ENCODE measurements at regions not wholly inside any gene's neighbourhood (a gene's known extent, or its start where the extent isn't known, plus 50 kb on each side); places are given as distances from the start of the nearest gene placed in this dataset.

DNA sequence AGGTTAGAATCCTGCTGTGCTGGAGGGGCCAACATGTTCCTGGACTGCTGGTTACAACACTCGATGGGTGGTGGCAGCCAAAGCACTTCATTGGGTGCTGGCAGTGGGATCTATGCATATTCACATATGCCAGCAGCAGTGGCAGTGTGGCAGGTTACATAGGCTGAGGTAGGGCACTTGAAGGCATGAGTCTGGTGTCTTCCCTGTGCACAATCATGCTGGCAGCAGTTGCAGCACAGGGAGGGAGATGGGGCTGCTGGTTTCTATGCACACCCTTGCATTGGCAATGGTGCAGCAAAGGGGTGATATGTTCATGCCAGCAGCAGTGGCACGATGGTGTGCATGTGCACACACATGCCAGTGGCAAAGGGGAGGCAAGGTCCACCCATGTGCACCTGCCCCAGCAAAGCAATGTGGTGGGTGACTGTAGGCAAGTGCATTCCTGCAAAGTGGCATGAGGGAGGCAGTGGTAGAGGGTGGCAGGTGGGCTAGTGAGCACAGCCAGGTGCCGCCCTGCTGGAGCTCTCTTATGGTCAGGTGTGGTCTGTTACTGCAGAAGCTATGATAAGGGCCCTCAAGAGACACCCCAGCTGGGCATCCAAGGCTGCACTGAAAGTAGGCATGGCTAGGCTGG lies 356.2 kb upstream of the STEAP1 start:
- Histone ChIP-seq H3K27ac (ENCODE audit: poor library complexity, severe bottlenecking) (no peak overlapping the region), H3K27me3 (ENCODE audit: insufficient read depth, poor library complexity, severe bottlenecking) (no peaks in the 10 kb centered on the region), H3K4me3 (ENCODE audit: severe bottlenecking) (no peak overlapping the region), H3K36me3 (ENCODE audit: low read depth) (no peaks in the 10 kb centered on the region), H3K4me1 (ENCODE audit: insufficient read depth, poor library complexity, severe bottlenecking) (no peaks in the 10 kb centered on the region), H3K9me3 (ENCODE audit: severe bottlenecking) (no peaks in the 10 kb centered on the region)
- DNase-seq (ENCODE audit: low spot score) (no peak), ATAC-seq (ENCODE audit: low read depth) (no peak)
- TF ChIP-seq, protein P1, sequence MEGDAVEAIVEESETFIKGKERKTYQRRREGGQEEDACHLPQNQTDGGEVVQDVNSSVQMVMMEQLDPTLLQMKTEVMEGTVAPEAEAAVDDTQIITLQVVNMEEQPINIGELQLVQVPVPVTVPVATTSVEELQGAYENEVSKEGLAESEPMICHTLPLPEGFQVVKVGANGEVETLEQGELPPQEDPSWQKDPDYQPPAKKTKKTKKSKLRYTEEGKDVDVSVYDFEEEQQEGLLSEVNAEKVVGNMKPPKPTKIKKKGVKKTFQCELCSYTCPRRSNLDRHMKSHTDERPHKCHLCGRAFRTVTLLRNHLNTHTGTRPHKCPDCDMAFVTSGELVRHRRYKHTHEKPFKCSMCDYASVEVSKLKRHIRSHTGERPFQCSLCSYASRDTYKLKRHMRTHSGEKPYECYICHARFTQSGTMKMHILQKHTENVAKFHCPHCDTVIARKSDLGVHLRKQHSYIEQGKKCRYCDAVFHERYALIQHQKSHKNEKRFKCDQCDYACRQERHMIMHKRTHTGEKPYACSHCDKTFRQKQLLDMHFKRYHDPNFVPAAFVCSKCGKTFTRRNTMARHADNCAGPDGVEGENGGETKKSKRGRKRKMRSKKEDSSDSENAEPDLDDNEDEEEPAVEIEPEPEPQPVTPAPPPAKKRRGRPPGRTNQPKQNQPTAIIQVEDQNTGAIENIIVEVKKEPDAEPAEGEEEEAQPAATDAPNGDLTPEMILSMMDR (IDR thresholded peaks at IDR 0.05; ENCODE audit: poor library complexity, severe bottlenecking) = no peak

- ATAC-seq (ENCODE audit: low read depth) (no peak), DNase-seq (ENCODE audit: low spot score) (no peak)
- no peaks in the 10 kb centered on the region for H3K4me1 ChIP-seq (ENCODE audit: insufficient read depth, poor library complexity, severe bottlenecking)
- no peaks in the 10 kb centered on the region for H3K9me3 ChIP-seq (ENCODE audit: severe bottlenecking)
- TF ChIP-seq, protein P1 (IDR thresholded peaks at IDR 0.05; ENCODE audit: poor library complexity, severe bottlenecking) = no peak
- H3K27me3 ChIP-seq (ENCODE audit: insufficient read depth, poor library complexity, severe bottlenecking) = no peaks in the 10 kb centered on the region
- no peaks in the 10 kb centered on the region for H3K36me3 ChIP-seq (ENCODE audit: low read depth)
- H3K4me3 ChIP-seq (ENCODE audit: severe bottlenecking) = no peak overlapping the region
- no peak overlapping the region for H3K27ac ChIP-seq (ENCODE audit: poor library complexity, severe bottlenecking)
These were observed 355.7 kb upstream of the STEAP1 start for GRCh38 chr7:89798599-89798996.

- no peak for ATAC-seq (ENCODE audit: low read depth)
- no peaks in the 10 kb centered on the region for H3K9me3 ChIP-seq (ENCODE audit: severe bottlenecking)
- H3K4me3 ChIP-seq (ENCODE audit: severe bottlenecking) = no peak overlapping the region
- H3K4me1 ChIP-seq (ENCODE audit: insufficient read depth, poor library complexity, severe bottlenecking) = no peaks in the 10 kb centered on the region
- DNase-seq (ENCODE audit: low spot score) = no peak
- no peaks in the 10 kb centered on the region for H3K27me3 ChIP-seq (ENCODE audit: insufficient read depth, poor library complexity, severe bottlenecking)
- no peaks in the 10 kb centered on the region for H3K36me3 ChIP-seq (ENCODE audit: low read depth)
- TF ChIP-seq, protein P1 (IDR thresholded peaks at IDR 0.05; ENCODE audit: poor library complexity, severe bottlenecking) = no peak
- H3K27ac ChIP-seq (ENCODE audit: poor library complexity, severe bottlenecking) = no peak overlapping the region
These were observed 353.5 kb upstream of the STEAP1 start for GRCh38 chr7:89800761-89801160.

DNA sequence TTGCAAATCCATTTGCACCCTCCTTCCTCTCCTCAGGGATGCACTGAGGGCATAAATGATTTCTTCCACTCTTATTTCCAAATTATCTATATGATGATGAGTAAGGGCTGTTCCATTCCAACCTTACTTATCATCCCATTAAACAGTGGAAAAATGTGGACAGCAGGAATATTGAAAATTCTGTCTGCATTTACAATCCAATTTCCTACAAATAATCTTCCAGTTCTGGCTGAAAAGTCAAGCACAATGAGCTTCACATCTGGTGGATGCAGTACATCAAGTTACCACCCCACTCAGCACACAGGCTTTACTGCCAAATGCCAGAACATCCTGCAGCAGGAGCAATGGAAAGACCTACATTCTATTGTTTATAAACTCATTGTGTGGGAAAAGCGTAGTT lies 345.0 kb upstream of the STEAP1 start:
- no peaks in the 10 kb centered on the region for H3K27me3 ChIP-seq (ENCODE audit: insufficient read depth, poor library complexity, severe bottlenecking)
- no peaks in the 10 kb centered on the region for H3K36me3 ChIP-seq (ENCODE audit: low read depth)
- H3K4me1 ChIP-seq (ENCODE audit: insufficient read depth, poor library complexity, severe bottlenecking) = no peaks in the 10 kb centered on the region
- no peak overlapping the region for H3K27ac ChIP-seq (ENCODE audit: poor library complexity, severe bottlenecking)
- TF ChIP-seq, protein P1 (IDR thresholded peaks at IDR 0.05; ENCODE audit: poor library complexity, severe bottlenecking) = no peak
- no peaks in the 10 kb centered on the region for H3K9me3 ChIP-seq (ENCODE audit: severe bottlenecking)
- ATAC-seq (ENCODE audit: low read depth) (no peak), DNase-seq (ENCODE audit: low spot score) (no peak)
- no peak overlapping the region for H3K4me3 ChIP-seq (ENCODE audit: severe bottlenecking)

DNA sequence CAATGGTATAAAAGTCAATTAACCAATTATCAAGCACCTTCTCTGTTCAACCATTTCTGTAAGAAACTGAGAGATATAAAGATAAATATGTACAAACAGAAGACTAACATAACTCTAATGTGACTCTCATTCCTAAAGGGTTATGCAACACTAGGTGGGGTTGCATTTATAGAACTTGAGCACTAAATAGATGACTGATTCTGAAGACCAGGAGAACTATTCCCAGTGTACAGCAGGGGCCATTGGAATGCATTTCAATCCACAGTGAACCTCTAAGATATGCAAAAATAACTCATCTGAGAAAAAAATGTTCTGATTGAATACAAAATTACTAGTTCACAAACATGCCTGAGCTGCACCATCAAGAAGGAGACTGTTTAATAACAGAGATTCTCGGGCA lies 341.2 kb upstream of the STEAP1 start:
- no peak for ATAC-seq (ENCODE audit: low read depth)

More for the DNA sequence above, 341.2 kb upstream of the STEAP1 start:
- no peaks in the 10 kb centered on the region for H3K4me1 ChIP-seq (ENCODE audit: insufficient read depth, poor library complexity, severe bottlenecking)
- no peaks in the 10 kb centered on the region for H3K9me3 ChIP-seq (ENCODE audit: severe bottlenecking)
- no peak overlapping the region for H3K4me3 ChIP-seq (ENCODE audit: severe bottlenecking)
- H3K27ac ChIP-seq (ENCODE audit: poor library complexity, severe bottlenecking) = no peak overlapping the region
- H3K27me3 ChIP-seq (ENCODE audit: insufficient read depth, poor library complexity, severe bottlenecking) = no peaks in the 10 kb centered on the region
- TF ChIP-seq, protein P1 (IDR thresholded peaks at IDR 0.05; ENCODE audit: poor library complexity, severe bottlenecking) = no peak
- H3K36me3 ChIP-seq (ENCODE audit: low read depth) = no peaks in the 10 kb centered on the region
- no peak for DNase-seq (ENCODE audit: low spot score)

Data from RWPE2 (cell line).